ENCODE measurements at regions not wholly inside any gene's neighbourhood (a gene's known extent, or its start where the extent isn't known, plus 50 kb on each side); places are given as distances from the start of the nearest gene placed in this dataset.

DNA sequence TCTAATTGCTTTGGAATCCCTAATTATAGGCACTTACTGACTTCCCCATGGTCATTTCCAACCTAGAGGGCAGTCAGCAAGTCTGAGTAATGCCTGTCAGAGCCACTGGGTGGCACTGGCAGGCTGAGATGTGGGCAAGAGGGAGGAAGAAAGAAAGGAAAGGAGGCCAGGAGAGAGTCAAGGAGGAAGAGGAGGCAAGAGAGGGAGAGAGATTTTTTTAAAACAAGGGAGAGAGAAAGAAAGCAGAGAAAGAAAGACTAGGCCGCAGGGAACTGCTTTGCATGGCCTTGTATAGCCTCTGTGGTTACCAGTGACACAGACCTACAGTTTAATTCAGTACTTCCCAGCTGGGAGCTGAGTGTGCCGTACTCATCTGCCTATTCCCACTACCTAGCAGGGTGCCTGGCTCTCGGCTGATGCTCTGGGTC lies 210.4 kb upstream of the ADO start (continued):
- TF ChIP-seq, protein P1, sequence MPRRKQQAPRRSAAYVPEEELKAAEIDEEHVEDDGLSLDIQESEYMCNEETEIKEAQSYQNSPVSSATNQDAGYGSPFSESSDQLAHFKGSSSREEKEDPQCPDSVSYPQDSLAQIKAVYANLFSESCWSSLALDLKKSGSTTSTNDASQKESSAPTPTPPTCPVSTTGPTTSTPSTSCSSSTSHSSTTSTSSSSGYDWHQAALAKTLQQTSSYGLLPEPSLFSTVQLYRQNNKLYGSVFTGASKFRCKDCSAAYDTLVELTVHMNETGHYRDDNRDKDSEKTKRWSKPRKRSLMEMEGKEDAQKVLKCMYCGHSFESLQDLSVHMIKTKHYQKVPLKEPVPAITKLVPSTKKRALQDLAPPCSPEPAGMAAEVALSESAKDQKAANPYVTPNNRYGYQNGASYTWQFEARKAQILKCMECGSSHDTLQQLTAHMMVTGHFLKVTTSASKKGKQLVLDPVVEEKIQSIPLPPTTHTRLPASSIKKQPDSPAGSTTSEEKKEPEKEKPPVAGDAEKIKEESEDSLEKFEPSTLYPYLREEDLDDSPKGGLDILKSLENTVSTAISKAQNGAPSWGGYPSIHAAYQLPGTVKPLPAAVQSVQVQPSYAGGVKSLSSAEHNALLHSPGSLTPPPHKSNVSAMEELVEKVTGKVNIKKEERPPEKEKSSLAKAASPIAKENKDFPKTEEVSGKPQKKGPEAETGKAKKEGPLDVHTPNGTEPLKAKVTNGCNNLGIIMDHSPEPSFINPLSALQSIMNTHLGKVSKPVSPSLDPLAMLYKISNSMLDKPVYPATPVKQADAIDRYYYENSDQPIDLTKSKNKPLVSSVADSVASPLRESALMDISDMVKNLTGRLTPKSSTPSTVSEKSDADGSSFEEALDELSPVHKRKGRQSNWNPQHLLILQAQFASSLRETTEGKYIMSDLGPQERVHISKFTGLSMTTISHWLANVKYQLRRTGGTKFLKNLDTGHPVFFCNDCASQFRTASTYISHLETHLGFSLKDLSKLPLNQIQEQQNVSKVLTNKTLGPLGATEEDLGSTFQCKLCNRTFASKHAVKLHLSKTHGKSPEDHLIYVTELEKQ (tag by site-specific recombination; IDR thresholded peaks at IDR 0.05; ENCODE audit: borderline replicate concordance) = no peak
- TF ChIP-seq ZNF596 (tag by site-specific recombination; IDR thresholded peaks at IDR 0.05) = no peak
- peak; percentile 93 for TF ChIP-seq ZNF654 (tag by site-specific recombination; IDR thresholded peaks at IDR 0.05; ENCODE audit: low read depth)
- TF ChIP-seq ZNF670 (tag by site-specific recombination; IDR thresholded peaks at IDR 0.05; ENCODE audit: low read depth) = no peak
- TF ChIP-seq, protein P2, sequence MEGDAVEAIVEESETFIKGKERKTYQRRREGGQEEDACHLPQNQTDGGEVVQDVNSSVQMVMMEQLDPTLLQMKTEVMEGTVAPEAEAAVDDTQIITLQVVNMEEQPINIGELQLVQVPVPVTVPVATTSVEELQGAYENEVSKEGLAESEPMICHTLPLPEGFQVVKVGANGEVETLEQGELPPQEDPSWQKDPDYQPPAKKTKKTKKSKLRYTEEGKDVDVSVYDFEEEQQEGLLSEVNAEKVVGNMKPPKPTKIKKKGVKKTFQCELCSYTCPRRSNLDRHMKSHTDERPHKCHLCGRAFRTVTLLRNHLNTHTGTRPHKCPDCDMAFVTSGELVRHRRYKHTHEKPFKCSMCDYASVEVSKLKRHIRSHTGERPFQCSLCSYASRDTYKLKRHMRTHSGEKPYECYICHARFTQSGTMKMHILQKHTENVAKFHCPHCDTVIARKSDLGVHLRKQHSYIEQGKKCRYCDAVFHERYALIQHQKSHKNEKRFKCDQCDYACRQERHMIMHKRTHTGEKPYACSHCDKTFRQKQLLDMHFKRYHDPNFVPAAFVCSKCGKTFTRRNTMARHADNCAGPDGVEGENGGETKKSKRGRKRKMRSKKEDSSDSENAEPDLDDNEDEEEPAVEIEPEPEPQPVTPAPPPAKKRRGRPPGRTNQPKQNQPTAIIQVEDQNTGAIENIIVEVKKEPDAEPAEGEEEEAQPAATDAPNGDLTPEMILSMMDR (tag by site-specific recombination; IDR thresholded peaks at IDR 0.05) = peak; percentile 83
- TF ChIP-seq ZNF366 (tag by site-specific recombination; conservative IDR thresholded peaks at IDR 0.05) = peak; percentile 77
- TF ChIP-seq, protein P3, sequence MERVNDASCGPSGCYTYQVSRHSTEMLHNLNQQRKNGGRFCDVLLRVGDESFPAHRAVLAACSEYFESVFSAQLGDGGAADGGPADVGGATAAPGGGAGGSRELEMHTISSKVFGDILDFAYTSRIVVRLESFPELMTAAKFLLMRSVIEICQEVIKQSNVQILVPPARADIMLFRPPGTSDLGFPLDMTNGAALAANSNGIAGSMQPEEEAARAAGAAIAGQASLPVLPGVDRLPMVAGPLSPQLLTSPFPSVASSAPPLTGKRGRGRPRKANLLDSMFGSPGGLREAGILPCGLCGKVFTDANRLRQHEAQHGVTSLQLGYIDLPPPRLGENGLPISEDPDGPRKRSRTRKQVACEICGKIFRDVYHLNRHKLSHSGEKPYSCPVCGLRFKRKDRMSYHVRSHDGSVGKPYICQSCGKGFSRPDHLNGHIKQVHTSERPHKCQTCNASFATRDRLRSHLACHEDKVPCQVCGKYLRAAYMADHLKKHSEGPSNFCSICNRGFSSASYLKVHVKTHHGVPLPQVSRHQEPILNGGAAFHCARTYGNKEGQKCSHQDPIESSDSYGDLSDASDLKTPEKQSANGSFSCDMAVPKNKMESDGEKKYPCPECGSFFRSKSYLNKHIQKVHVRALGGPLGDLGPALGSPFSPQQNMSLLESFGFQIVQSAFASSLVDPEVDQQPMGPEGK (tag by site-specific recombination; IDR thresholded peaks at IDR 0.05) = no peak
- no peak for TF ChIP-seq ZNF391 (tag by site-specific recombination; IDR thresholded peaks at IDR 0.05; ENCODE audit: borderline replicate concordance, low read depth)
- TF ChIP-seq, protein P4, sequence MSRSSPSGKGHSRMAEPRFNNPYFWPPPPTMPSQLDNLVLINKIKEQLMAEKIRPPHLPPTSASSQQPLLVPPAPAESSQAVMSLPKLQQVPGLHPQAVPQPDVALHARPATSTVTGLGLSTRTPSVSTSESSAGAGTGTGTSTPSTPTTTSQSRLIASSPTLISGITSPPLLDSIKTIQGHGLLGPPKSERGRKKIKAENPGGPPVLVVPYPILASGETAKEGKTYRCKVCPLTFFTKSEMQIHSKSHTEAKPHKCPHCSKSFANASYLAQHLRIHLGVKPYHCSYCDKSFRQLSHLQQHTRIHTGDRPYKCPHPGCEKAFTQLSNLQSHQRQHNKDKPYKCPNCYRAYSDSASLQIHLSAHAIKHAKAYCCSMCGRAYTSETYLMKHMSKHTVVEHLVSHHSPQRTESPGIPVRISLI (tag by site-specific recombination; IDR thresholded peaks at IDR 0.05) = no peak
- TF ChIP-seq ZNF266 (tag by site-specific recombination; IDR thresholded peaks at IDR 0.05; ENCODE audit: low read depth) = no peak

DNA sequence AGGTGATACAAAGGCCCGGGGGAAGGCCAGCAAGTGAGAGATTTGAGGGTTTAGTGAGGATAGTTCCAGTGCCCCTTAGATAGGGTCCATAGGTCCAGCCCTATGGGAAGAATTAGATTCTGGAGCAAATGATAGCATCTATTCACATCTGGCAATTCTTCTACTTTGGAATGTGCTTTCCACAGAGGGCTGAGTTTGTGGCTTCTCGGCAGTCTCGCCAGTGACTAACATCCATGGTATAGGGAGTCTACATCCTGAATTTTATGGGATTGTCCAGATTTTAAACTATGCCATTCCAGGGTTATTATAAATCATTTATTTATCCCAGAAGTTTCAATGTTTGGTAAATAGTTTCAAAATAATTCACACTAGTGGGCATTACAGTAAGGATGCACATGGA lies 207.3 kb upstream of the ADO start:
- Histone ChIP-seq H3K36me3 (ENCODE audit: control insufficient read depth in 2 of 2, insufficient read depth in 1 of 2, low read length in 2 of 2) (no peaks in the 10 kb centered on the region), H3K4me3 (ENCODE audit: low read depth, low read length) (no peak overlapping the region), H3K9me3 (ENCODE audit: control insufficient read depth, insufficient read depth, low read depth, low read length) (no peaks in the 10 kb centered on the region), H3K4me1 (ENCODE audit: control insufficient read depth, insufficient read depth, low read length) (no peaks in the 10 kb centered on the region), H3K27ac (ENCODE audit: extremely low read depth, low read depth, low read length) (no peak overlapping the region)
- POLR2A ChIA-PET = no interaction called here
- CTCF ChIA-PET = interaction anchor here (0.7 kb wide), 1 partner anchor 160 kb away, joined by 3 read pairs; no protein-coding TSS in a partner anchor
- no peak for TF ChIP-seq ZNF114 (tag by site-specific recombination; IDR thresholded peaks at IDR 0.05)
- TF ChIP-seq, protein P3 (tag by site-specific recombination; IDR thresholded peaks at IDR 0.05) = no peak

DNA sequence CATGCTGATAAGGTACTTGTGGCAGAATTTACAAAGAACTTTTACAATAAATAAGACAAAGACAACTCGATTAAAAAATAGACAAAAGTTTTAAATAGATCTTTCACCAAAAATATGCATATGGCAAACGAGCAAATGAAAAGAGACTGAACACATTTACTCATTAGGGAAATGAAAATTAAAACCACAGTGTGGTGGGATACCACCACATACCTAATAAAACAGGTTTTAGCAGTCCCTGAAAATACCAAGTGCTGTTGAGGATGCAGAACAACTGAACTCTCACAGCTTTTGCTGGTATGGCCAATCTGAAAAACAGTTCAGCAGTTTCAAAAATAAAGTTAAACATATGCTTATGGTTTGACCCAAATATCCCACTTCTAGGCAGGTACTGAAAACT lies 205.4 kb upstream of the ADO start:
- Histone ChIP-seq H3K9me3 (ENCODE audit: control insufficient read depth, insufficient read depth, low read depth, low read length) (no peaks in the 10 kb centered on the region), H3K4me3 (ENCODE audit: low read depth, low read length) (no peak overlapping the region), H3K27ac (ENCODE audit: extremely low read depth, low read depth, low read length) (no peak overlapping the region), H3K4me1 (ENCODE audit: control insufficient read depth, insufficient read depth, low read length) (no peaks in the 10 kb centered on the region), H3K36me3 (ENCODE audit: control insufficient read depth in 2 of 2, insufficient read depth in 1 of 2, low read length in 2 of 2) (no peaks in the 10 kb centered on the region)
- CTCF ChIA-PET = interaction anchor here (1.3 kb wide), 1 partner anchor 10 kb away, joined by 3 read pairs; no protein-coding TSS in a partner anchor
- POLR2A ChIA-PET = no interaction called here
- TF ChIP-seq ZNF433 (tag by site-specific recombination; IDR thresholded peaks at IDR 0.05; ENCODE audit: low read depth) (no peak), ZNF776 (tag by site-specific recombination; IDR thresholded peaks at IDR 0.05; ENCODE audit: borderline replicate concordance) (no peak), BCL11A (tag by site-specific recombination; IDR thresholded peaks at IDR 0.05; ENCODE audit: low read depth) (no peak), ZNF629 (tag by site-specific recombination; IDR thresholded peaks at IDR 0.05) (no peak), ZNF48 (tag by site-specific recombination; IDR thresholded peaks at IDR 0.05) (no peak)
- TF ChIP-seq, protein P5, sequence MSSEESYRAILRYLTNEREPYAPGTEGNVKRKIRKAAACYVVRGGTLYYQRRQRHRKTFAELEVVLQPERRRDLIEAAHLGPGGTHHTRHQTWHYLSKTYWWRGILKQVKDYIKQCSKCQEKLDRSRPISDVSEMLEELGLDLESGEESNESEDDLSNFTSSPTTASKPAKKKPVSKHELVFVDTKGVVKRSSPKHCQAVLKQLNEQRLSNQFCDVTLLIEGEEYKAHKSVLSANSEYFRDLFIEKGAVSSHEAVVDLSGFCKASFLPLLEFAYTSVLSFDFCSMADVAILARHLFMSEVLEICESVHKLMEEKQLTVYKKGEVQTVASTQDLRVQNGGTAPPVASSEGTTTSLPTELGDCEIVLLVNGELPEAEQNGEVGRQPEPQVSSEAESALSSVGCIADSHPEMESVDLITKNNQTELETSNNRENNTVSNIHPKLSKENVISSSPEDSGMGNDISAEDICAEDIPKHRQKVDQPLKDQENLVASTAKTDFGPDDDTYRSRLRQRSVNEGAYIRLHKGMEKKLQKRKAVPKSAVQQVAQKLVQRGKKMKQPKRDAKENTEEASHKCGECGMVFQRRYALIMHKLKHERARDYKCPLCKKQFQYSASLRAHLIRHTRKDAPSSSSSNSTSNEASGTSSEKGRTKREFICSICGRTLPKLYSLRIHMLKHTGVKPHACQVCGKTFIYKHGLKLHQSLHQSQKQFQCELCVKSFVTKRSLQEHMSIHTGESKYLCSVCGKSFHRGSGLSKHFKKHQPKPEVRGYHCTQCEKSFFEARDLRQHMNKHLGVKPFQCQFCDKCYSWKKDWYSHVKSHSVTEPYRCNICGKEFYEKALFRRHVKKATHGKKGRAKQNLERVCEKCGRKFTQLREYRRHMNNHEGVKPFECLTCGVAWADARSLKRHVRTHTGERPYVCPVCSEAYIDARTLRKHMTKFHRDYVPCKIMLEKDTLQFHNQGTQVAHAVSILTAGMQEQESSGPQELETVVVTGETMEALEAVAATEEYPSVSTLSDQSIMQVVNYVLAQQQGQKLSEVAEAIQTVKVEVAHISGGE (tag by site-specific recombination; conservative IDR thresholded peaks at IDR 0.05; ENCODE audit: low read depth) = no peak
